ENCODE measurements at regions not wholly inside any gene's neighbourhood (a gene's known extent, or its start where the extent isn't known, plus 50 kb on each side); places are given as distances from the start of the nearest gene placed in this dataset.

GRCh38 chr5:92952243-92952642, 628.8 kb downstream of the NR2F1-AS1 start (continued):
- no peak for TF ChIP-seq EZH2 (IDR thresholded peaks at IDR 0.05; ENCODE audit: low read depth, unreplicated experiment)
- TF ChIP-seq EZH2phosphoT487 (IDR thresholded peaks at IDR 0.05; ENCODE audit: unreplicated experiment): no peak
- TF ChIP-seq POLR2AphosphoS5 (IDR thresholded peaks at IDR 0.05; ENCODE audit: low read depth): no peak
- no peak for TF ChIP-seq ZNF462 (CRISPR knock-in tag; IDR thresholded peaks at IDR 0.05)
- TF ChIP-seq CREB1 (CRISPR knock-in tag; IDR thresholded peaks at IDR 0.05; ENCODE audit: low read depth): no peak

- H3K27me3 Mint-ChIP-seq (ENCODE audit: insufficient read depth, low read depth, poor library complexity): peaks cover 2% of the 10 kb centered on the region
- H3K4me3 ChIP-seq: no peak overlapping the region
- no peak for TF ChIP-seq ZNF462 (CRISPR knock-in tag; IDR thresholded peaks at IDR 0.05)
- no peak for TF ChIP-seq EZH2 (IDR thresholded peaks at IDR 0.05; ENCODE audit: low read depth, unreplicated experiment)
- TF ChIP-seq EZH2phosphoT487 (IDR thresholded peaks at IDR 0.05; ENCODE audit: unreplicated experiment): no peak
- TF ChIP-seq ETS1 (IDR thresholded peaks at IDR 0.05): no peak
These were observed 629.3 kb downstream of the NR2F1-AS1 start for GRCh38 chr5:92951746-92952145.

More at GRCh38 chr5:92951746-92952145, 629.3 kb downstream of the NR2F1-AS1 start:
- H3K4me3 Mint-ChIP-seq: no peak overlapping the region
- Histone ChIP-seq H3K36me3 (ENCODE audit: insufficient read depth) (no peaks in the 10 kb centered on the region), H2AFZ (no peak overlapping the region), H3K4me2 (no peak overlapping the region), H3F3A (replicated peaks; ENCODE audit: low read depth) (no peaks in the 10 kb centered on the region), H3K4me1 (ENCODE audit: insufficient read depth) (no peaks in the 10 kb centered on the region), H3K79me2 (replicated peaks; ENCODE audit: insufficient read depth) (no peaks in the 10 kb centered on the region), H4K20me1 (replicated peaks; ENCODE audit: insufficient read depth) (no peaks in the 10 kb centered on the region), H3K27ac (ENCODE audit: low read depth) (no peak overlapping the region), H3K9me2 (ENCODE audit: insufficient read depth) (no peaks in the 10 kb centered on the region; the same call in 1 of the 2 replicates), H3K27me3 (ENCODE audit: insufficient read depth) (no peaks in the 10 kb centered on the region)
- no peak overlapping the region for H3K27ac Mint-ChIP-seq
- peaks cover 11% of the 10 kb centered on the region; the same call in 2 of the 3 replicates for H3K36me3 Mint-ChIP-seq (ENCODE audit: low read depth)
- H3K9me3 Mint-ChIP-seq: peaks cover 23% of the 10 kb centered on the region
- peaks cover 3% of the 10 kb centered on the region; the same call in 2 of the 3 replicates for H3K4me1 Mint-ChIP-seq
- no peak for ATAC-seq
- DNase-seq (ENCODE audit: low spot score): no peak

Data from GM23338 (cell line).